Stimulated activated CD8-positive, alpha-beta memory T cell treated with anti-CD3 and anti-CD28 coated beads, Interleukin-12 subunit alpha, Interleukin-12 subunit beta, amount 100 ng/mL, for 24 hours (primary cell): ENCODE measurements at regions not wholly inside any gene's neighbourhood (a gene's known extent, or its start where the extent isn't known, plus 50 kb on each side); places are given as distances from the start of the nearest gene placed in this dataset.

Experiments used
- DNase-seq: peaks from one replicate; pipeline ENCODE4 v3.0.0-alpha.2; 2020; ENCODE audit errors: extremely low read depth

DNA sequence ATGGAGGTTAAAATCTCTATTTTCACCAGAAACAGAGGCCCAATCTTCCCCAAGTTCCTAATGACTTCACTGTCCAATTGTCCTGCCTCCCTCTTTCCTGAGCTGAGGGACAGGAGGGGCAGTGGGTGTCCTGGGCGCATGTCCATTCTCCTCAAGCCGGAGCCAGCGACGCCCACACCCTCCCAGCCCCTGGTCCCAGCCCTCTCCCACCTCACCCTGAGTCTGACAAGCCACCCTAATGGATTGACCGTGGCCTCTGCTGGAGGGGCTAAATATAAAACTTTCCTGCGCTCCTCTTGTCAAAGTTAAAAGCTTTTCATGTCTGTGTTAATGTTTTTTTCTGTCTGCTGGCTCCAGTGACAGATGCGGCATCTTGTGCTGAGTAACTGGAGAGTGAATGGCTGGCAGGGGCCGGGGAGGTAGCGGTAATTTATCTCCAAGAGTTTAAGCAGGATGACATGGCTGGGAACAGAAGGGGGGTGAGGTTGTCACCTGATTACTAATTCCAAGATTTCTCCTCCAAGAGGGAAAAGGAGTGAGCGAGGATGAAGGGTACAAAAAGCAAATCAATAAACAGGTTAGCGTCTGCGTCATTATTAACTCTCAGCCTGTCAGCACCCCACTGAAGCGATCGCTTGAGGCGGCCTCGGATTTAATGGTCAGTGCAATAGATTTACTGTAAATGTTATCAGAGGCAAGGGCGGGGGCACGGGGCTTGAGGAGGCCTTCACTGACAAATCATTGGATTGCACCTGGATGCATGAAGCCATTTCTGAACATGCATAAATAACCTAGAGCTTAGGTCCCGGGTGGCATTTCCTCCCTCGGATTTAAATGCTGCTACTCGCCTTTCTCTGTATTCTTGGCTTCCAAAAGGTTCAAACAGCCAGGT lies 118.1 kb upstream of the MAFB start:
- no peak for DNase-seq

DNA sequence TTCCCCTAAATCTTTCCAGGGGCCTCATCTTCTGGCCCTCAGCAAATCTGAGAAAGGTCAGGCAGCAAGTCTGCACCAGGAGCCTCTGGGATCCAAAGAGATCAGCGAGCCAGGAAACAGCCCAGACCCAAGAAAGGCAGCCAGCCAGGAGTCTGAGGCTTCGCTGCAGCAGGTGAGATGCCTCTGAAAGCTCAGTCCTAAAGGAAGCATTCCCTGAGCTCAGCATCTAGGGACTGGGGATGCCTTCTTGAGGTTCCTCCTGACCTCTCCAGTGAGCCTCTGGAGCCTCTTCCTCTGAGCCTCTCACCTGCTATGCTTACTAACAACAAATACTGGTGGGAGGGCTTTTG lies 118.8 kb upstream of the MAFB start:
- no peak for DNase-seq

DNA sequence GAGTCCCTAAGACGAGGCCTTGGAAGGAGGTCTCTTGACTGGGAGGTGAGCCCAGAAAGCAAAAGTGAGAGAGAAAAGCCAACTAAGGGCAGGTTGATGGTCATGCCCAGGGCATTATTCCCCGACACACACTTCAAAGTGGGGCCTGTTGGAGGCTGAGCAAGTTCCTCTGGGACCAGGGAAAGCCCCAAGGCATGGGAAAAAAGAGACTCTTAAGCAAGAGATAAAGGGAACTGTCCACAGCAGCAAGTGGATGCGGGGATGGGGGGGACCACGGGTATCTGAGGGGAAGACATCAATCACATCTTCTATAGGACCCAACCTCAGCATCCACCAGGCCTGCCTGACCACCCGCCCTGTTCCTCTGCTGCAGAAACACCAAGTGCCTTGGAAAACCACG lies 119.9 kb upstream of the MAFB start:
- DNase-seq = no peak

DNA sequence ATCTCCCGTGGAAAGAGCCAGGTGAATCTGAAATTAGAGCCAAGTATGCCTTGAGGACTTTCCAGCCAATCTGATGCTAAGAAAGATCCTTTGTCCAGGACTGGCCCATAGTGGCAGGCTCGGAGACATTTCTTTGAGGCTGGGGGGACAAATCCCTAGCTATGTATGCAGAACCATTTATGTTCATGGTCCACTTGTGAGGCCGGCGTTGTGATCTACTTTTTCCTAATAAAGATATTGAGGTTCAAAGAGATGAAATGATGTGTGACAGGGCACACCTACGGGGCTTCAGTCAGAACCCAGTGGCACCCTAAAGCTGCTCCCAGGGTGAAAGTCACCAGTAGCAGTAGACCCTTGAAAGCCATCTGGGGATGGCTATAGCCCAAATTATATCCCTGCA lies 120.3 kb upstream of the MAFB start:
- no peak for DNase-seq

GRCh38 chr20:40810332-40811000 lies 121.4 kb upstream of the MAFB start:
- no peak for DNase-seq

DNA sequence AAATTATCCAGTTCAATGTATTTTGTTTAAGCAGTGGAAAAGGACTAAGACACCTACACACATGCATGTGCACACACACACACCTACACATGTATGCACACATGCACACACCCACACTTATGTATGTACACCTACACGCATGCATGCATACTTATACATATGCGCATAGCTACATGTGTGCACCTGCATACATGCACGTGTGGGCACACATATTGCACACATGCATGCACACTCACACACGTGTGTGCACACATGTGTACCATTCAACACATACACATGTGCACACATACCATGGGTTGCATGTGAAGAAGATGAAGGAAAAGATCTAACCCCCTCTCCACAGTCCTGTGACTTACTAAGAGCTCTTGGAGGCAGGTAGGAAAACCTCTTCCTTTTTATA lies 122.0 kb upstream of the MAFB start:
- DNase-seq = no peak

DNA sequence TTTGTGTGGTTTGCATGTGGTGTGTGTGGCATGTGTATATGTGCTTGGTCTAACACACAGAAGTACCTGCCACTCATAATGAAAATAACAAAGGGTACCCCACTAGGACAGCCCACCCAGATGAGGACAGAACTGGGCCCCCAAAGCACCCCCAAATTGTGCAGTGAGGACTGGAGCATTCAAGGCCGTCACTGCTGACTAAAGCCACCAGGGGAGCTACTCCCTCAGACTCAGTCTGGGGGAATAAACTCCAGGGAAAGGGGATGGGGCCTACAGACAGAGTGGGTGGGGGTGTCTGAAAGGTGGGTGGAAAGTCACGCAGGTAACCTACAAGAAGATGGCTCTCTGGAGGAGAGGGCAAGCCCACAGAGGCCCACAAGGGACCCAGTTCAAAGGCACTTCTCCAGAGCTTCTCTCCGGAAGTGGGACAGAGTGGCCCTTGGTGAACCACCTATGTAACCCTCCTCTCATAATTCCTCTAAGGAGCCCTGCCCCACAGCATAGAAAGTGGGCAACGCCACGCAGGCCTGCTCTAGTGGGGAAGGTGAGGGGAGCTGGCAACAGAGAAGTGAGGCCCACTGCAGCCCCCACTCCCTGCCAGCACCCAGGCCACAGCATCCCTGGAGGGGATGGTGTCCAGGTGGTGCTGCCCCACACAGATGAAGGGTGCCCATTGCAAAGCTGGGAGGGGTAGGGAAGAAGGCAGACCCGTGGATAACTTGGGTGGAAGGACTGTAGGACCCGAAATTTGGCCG lies 122.8 kb upstream of the MAFB start:
- DNase-seq = no peak

DNA sequence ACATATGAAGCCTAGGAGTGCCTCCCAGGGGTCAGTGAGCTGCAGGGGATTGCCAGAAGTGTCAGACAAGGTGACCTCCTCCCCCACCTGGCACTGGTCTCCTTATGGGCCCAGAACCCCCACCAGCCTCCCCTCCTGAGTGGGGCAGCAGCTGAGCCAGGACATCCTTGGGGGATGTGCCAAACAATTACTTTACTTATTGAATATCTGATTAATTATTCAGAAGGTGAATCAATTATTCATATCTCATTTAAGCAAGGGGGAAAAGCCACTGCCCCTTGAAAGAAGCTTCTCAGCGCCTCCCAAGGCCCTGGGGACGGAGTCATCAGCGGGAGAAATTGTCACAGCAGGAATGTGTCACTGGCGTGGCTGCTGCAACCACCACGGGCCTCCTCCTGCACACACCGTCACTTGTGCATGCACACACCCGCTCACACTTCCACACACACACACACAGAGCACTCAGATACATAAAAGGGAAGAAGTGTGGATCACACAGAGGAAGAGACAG lies 123.4 kb upstream of the MAFB start:
- DNase-seq = no peak

- no peak for DNase-seq
These were observed 124.0 kb upstream of the MAFB start for GRCh38 chr20:40813029-40813431.

- DNase-seq = no peak
These were observed 124.9 kb upstream of the MAFB start for GRCh38 chr20:40813708-40814630.

DNA sequence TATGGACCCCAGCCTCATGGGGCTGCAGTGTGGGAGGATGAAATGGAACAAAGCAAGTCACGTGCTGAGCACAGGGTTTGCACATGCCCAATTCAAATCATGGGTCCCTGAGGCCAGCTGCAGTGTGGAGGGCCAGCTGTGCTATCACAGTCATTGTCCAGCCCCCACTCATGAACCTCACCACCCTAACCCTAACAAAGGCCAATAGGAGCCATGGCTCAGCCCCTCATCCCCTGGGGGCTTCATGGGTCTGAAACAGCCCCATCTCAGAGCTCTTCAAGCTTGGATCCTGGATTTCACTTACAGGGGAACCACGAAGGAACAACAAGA lies 125.6 kb upstream of the MAFB start:
- no peak for DNase-seq

- DNase-seq = no peak
These were observed 126.4 kb upstream of the MAFB start for GRCh38 chr20:40815156-40816038.

DNA sequence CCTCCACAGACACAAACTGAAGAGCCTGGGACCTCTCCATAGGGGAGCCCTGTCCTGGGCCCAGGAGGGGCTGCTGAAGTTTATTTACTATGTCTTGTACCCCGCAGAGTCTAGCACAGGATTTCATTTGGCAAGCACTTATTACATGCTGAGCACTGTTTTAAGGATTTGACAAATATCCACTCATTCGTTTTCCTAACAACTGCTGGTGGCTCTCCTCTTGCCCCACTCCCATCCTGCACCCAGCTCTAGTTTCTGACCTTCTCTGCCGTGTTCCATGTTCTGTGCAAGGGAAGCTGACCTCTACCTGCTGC lies 127.0 kb upstream of the MAFB start:
- no peak for DNase-seq

DNA sequence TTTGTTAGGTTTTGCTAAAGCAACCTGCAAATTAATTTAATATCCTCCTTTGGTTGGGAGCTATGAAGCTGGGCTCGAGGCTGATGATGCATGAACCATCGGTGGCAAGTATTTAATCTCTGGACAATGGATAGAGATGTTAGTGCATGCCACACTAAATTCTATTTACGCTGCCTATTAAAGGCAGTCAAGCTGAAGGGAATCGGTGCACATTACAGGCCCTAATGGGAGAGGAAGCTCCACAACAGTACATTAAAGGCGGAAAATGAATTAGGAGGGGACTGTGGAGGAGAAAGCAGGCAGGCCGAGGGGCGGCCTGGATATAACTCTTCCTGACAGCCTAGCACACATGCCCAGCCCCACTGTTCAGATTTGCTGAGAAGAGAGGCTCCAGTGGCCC lies 132.4 kb upstream of the MAFB start:
- DNase-seq = no peak

GRCh38 chr20:40826699-40827098 lies 137.7 kb upstream of the MAFB start:
- no peak for DNase-seq

GRCh38 chr20:40835321-40835720 lies 146.3 kb upstream of the MAFB start:
- no peak for DNase-seq

GRCh38 chr20:40838509-40838908 lies 149.5 kb upstream of the MAFB start:
- no peak for DNase-seq

DNA sequence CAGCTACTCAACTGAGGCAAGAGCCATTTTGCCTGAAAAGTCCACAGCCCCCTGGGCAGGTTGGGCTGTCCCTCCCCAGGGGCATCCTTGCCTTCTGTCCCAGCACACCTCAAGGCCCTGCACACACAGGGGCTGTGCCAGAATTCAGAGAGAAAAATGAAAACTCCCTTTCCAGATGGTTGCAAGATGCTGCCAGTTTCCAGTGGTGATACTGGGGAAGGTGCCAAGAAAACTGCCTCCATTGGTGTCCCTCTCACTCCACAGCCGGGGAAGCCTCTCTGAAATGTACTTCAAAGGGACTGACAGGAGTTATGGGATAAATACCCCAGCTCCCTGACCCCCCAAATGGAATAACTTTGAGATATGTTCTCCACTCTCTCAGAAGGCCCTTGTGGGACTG lies 154.2 kb upstream of the MAFB start:
- DNase-seq = no peak

GRCh38 chr20:40844332-40844731 lies 155.3 kb upstream of the MAFB start:
- no peak for DNase-seq

DNA sequence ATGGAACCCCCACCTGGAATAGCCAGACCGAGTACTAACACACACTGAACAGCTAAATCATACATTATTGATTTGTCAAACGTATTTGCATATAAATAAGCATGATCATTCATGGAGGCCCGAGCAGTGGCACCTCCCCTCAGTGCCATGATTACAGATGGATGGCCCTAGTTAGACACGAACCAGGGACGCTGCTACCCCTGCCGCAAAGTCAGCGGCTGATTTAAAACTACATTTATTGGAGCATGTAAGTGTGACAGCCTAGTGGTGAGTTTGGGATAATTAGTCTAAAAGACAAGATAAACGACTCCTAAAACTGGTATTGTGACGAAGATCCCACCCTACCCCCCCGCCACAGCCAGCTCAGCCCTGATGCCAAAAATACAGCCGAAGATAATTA lies 159.1 kb upstream of the MAFB start:
- DNase-seq = no peak

GRCh38 chr20:40848526-40848925 lies 159.5 kb upstream of the MAFB start:
- no peak for DNase-seq
